ENCODE measurements at regions not wholly inside any gene's neighbourhood (a gene's known extent, or its start where the extent isn't known, plus 50 kb on each side); places are given as distances from the start of the nearest gene placed in this dataset.

DNA sequence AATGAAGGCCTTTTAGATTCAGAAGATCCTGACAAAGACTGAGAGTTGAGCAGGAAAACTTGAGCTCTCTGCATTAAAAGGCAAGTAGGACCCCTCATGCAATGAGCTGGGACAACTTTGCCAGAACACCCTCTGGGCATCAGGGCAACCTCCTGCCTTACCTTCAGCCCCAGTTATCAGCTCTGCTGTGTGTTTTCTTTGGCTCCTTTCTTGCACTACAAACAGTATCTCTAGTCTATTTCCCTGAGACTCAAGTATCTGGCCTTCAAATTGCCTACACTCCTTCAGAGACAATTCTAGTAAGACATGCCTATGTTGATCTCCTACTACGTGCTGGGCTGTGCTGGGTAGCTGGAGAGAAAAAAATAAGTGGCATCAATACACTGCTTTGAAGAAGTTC lies 192.2 kb downstream of the MID1IP1 start:
- no peak for TF ChIP-seq POLR2AphosphoS5 (IDR thresholded peaks at IDR 0.05)
- TF ChIP-seq EZH2 (IDR thresholded peaks at IDR 0.05; ENCODE audit: borderline replicate concordance, insufficient read depth, low read length, poor library complexity, severe bottlenecking) = no peak
- TF ChIP-seq, protein P1, sequence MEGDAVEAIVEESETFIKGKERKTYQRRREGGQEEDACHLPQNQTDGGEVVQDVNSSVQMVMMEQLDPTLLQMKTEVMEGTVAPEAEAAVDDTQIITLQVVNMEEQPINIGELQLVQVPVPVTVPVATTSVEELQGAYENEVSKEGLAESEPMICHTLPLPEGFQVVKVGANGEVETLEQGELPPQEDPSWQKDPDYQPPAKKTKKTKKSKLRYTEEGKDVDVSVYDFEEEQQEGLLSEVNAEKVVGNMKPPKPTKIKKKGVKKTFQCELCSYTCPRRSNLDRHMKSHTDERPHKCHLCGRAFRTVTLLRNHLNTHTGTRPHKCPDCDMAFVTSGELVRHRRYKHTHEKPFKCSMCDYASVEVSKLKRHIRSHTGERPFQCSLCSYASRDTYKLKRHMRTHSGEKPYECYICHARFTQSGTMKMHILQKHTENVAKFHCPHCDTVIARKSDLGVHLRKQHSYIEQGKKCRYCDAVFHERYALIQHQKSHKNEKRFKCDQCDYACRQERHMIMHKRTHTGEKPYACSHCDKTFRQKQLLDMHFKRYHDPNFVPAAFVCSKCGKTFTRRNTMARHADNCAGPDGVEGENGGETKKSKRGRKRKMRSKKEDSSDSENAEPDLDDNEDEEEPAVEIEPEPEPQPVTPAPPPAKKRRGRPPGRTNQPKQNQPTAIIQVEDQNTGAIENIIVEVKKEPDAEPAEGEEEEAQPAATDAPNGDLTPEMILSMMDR (IDR thresholded peaks at IDR 0.05; ENCODE audit: poor library complexity, severe bottlenecking) = no peak
- no peak for TF ChIP-seq SMC3 (conservative IDR thresholded peaks at IDR 0.05; ENCODE audit: poor library complexity)
- TF ChIP-seq RAD21 (conservative IDR thresholded peaks at IDR 0.05) = no peak
- no peak for TF ChIP-seq EP300 (conservative IDR thresholded peaks at IDR 0.05; ENCODE audit: poor library complexity, severe bottlenecking)
- no peak for TF ChIP-seq TAF1 (IDR thresholded peaks at IDR 0.05; ENCODE audit: low read depth)
- TF ChIP-seq, protein P2, sequence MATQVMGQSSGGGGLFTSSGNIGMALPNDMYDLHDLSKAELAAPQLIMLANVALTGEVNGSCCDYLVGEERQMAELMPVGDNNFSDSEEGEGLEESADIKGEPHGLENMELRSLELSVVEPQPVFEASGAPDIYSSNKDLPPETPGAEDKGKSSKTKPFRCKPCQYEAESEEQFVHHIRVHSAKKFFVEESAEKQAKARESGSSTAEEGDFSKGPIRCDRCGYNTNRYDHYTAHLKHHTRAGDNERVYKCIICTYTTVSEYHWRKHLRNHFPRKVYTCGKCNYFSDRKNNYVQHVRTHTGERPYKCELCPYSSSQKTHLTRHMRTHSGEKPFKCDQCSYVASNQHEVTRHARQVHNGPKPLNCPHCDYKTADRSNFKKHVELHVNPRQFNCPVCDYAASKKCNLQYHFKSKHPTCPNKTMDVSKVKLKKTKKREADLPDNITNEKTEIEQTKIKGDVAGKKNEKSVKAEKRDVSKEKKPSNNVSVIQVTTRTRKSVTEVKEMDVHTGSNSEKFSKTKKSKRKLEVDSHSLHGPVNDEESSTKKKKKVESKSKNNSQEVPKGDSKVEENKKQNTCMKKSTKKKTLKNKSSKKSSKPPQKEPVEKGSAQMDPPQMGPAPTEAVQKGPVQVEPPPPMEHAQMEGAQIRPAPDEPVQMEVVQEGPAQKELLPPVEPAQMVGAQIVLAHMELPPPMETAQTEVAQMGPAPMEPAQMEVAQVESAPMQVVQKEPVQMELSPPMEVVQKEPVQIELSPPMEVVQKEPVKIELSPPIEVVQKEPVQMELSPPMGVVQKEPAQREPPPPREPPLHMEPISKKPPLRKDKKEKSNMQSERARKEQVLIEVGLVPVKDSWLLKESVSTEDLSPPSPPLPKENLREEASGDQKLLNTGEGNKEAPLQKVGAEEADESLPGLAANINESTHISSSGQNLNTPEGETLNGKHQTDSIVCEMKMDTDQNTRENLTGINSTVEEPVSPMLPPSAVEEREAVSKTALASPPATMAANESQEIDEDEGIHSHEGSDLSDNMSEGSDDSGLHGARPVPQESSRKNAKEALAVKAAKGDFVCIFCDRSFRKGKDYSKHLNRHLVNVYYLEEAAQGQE (IDR thresholded peaks at IDR 0.05; ENCODE audit: borderline replicate concordance) = no peak
